ENCODE measurements at regions not wholly inside any gene's neighbourhood (a gene's known extent, or its start where the extent isn't known, plus 50 kb on each side); places are given as distances from the start of the nearest gene placed in this dataset.

- no peak overlapping the region for H3K4me2 ChIP-seq (ENCODE audit: control insufficient read depth, extremely low read depth, insufficient read depth, low read depth, low read length)
- no peak for DNase-seq (ENCODE audit: low read depth, low spot score)
- no peak overlapping the region for H2AFZ ChIP-seq (ENCODE audit: control insufficient read depth, low read length)
- dilution Hi-C loops (cut with MboI; ENCODE audit: extremely low pct_ligation_motif_present, low sequenced_read_pairs), result no loop called here
- no peaks in the 10 kb centered on the region for H3K4me1 ChIP-seq (ENCODE audit: control insufficient read depth, extremely low read depth, insufficient read depth, low read length)
- TF ChIP-seq EZH2 (IDR thresholded peaks at IDR 0.05; ENCODE audit: low read length), result no peak
- TF ChIP-seq, protein P1, sequence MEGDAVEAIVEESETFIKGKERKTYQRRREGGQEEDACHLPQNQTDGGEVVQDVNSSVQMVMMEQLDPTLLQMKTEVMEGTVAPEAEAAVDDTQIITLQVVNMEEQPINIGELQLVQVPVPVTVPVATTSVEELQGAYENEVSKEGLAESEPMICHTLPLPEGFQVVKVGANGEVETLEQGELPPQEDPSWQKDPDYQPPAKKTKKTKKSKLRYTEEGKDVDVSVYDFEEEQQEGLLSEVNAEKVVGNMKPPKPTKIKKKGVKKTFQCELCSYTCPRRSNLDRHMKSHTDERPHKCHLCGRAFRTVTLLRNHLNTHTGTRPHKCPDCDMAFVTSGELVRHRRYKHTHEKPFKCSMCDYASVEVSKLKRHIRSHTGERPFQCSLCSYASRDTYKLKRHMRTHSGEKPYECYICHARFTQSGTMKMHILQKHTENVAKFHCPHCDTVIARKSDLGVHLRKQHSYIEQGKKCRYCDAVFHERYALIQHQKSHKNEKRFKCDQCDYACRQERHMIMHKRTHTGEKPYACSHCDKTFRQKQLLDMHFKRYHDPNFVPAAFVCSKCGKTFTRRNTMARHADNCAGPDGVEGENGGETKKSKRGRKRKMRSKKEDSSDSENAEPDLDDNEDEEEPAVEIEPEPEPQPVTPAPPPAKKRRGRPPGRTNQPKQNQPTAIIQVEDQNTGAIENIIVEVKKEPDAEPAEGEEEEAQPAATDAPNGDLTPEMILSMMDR (optimal IDR thresholded peaks at IDR 0.05 in 1 of 3, IDR thresholded peaks at IDR 0.05 in 1 of 3, conservative IDR thresholded peaks at IDR 0.05 in 1 of 3; ENCODE audit: extremely low read depth in 1 of 3, insufficient read depth in 2 of 3, low read length in 3 of 3), result no peak
- H3K9me1 ChIP-seq (ENCODE audit: control insufficient read depth, extremely low read depth, insufficient read depth, low read length), result no peaks in the 10 kb centered on the region
- no peaks in the 10 kb centered on the region for H3K36me3 ChIP-seq (ENCODE audit: control insufficient read depth in 2 of 2, extremely low read depth in 1 of 2, insufficient read depth in 2 of 2, low read length in 2 of 2)
- H3K27ac ChIP-seq (ENCODE audit: control insufficient read depth, insufficient read depth, low read length), result no peak overlapping the region
- no peak overlapping the region for H3K9ac ChIP-seq (ENCODE audit: control insufficient read depth, extremely low read depth, insufficient read depth, low read length)
- H3K9me3 ChIP-seq (ENCODE audit: control insufficient read depth, low read depth, low read length), result no peaks in the 10 kb centered on the region
- H3K4me3 ChIP-seq (ENCODE audit: control insufficient read depth in 2 of 3, extremely low read depth in 1 of 3, insufficient read depth in 2 of 3, low read depth in 1 of 3, low read length in 3 of 3), result no peak overlapping the region
- no peaks in the 10 kb centered on the region for H4K20me1 ChIP-seq (ENCODE audit: control insufficient read depth, extremely low read depth, insufficient read depth, low read length)
- peaks cover 12% of the 10 kb centered on the region for H3K27me3 ChIP-seq (ENCODE audit: control insufficient read depth, extremely low read depth, insufficient read depth, low read length)
- H3K79me2 ChIP-seq (ENCODE audit: control insufficient read depth, insufficient read depth, low read length), result no peaks in the 10 kb centered on the region
- no peak for FAIRE-seq
Measured at GRCh38 chr13:21898459-21898858, 227.6 kb downstream of the FGF9 start.

GRCh38 chr13:21898945-21899344 is 228.1 kb downstream of the FGF9 start:
- no peak overlapping the region for H3K4me3 ChIP-seq (ENCODE audit: control insufficient read depth in 2 of 3, extremely low read depth in 1 of 3, insufficient read depth in 2 of 3, low read depth in 1 of 3, low read length in 3 of 3)
- TF ChIP-seq, protein P1 (optimal IDR thresholded peaks at IDR 0.05 in 1 of 3, IDR thresholded peaks at IDR 0.05 in 1 of 3, conservative IDR thresholded peaks at IDR 0.05 in 1 of 3; ENCODE audit: extremely low read depth in 1 of 3, insufficient read depth in 2 of 3, low read length in 3 of 3), result no peak
- no peak for TF ChIP-seq EZH2 (IDR thresholded peaks at IDR 0.05; ENCODE audit: low read length)
- no peak overlapping the region for H3K27ac ChIP-seq (ENCODE audit: control insufficient read depth, insufficient read depth, low read length)
- H3K4me2 ChIP-seq (ENCODE audit: control insufficient read depth, extremely low read depth, insufficient read depth, low read depth, low read length), result no peak overlapping the region
- no peaks in the 10 kb centered on the region for H3K4me1 ChIP-seq (ENCODE audit: control insufficient read depth, extremely low read depth, insufficient read depth, low read length)
- H4K20me1 ChIP-seq (ENCODE audit: control insufficient read depth, extremely low read depth, insufficient read depth, low read length), result no peaks in the 10 kb centered on the region
- DNase-seq (ENCODE audit: low read depth, low spot score) (no peak), FAIRE-seq (no peak)
- H3K27me3 ChIP-seq (ENCODE audit: control insufficient read depth, extremely low read depth, insufficient read depth, low read length), result peaks cover 12% of the 10 kb centered on the region
- H3K9me1 ChIP-seq (ENCODE audit: control insufficient read depth, extremely low read depth, insufficient read depth, low read length), result no peaks in the 10 kb centered on the region
- dilution Hi-C loops (cut with MboI; ENCODE audit: extremely low pct_ligation_motif_present, low sequenced_read_pairs), result no loop called here
- no peak overlapping the region for H2AFZ ChIP-seq (ENCODE audit: control insufficient read depth, low read length)
- no peaks in the 10 kb centered on the region for H3K79me2 ChIP-seq (ENCODE audit: control insufficient read depth, insufficient read depth, low read length)
- no peaks in the 10 kb centered on the region for H3K36me3 ChIP-seq (ENCODE audit: control insufficient read depth in 2 of 2, extremely low read depth in 1 of 2, insufficient read depth in 2 of 2, low read length in 2 of 2)
- no peak overlapping the region for H3K9ac ChIP-seq (ENCODE audit: control insufficient read depth, extremely low read depth, insufficient read depth, low read length)
- no peaks in the 10 kb centered on the region for H3K9me3 ChIP-seq (ENCODE audit: control insufficient read depth, low read depth, low read length)

Data from keratinocyte (primary cell).